GM12873 (cell line): ENCODE measurements at regions not wholly inside any gene's neighbourhood (a gene's known extent, or its start where the extent isn't known, plus 50 kb on each side); places are given as distances from the start of the nearest gene placed in this dataset.

Experiments used
- CTCF ChIP-seq: IDR thresholded peaks from 2 replicates; pipeline ENCODE4 v1.5.1; 2012; ENCODE audit warnings: low read depth, mild to moderate bottlenecking, moderate library complexity, low read length, control low read depth; ENCODE audit not compliant: insufficient read depth; ENCODE audit errors: missing control alignments

GRCh38 chr11:112760396-112761059 is 200.7 kb upstream of the NCAM1 start:
- TF ChIP-seq CTCF = no peak

- TF ChIP-seq CTCF = no peak
Observed at GRCh38 chr11:112761911-112762706, 199.1 kb upstream of the NCAM1 start.

- no peak for TF ChIP-seq CTCF
Observed at GRCh38 chr11:112762707-112763090, 198.5 kb upstream of the NCAM1 start.

GRCh38 chr11:112765337-112765736 is 195.9 kb upstream of the NCAM1 start:
- no peak for TF ChIP-seq CTCF

GRCh38 chr11:112769170-112769569 is 192.1 kb upstream of the NCAM1 start:
- no peak for TF ChIP-seq CTCF

- TF ChIP-seq CTCF = no peak
Observed at GRCh38 chr11:112769584-112769983, 191.6 kb upstream of the NCAM1 start.

GRCh38 chr11:112770033-112770432 is 191.2 kb upstream of the NCAM1 start:
- TF ChIP-seq CTCF = no peak
